Middle frontal gyrus (tissue), 1 donor: ENCODE measurements at regions not wholly inside any gene's neighbourhood (a gene's known extent, or its start where the extent isn't known, plus 50 kb on each side); places are given as distances from the start of the nearest gene placed in this dataset.

Experiments
- DNase-seq: peaks from one replicate; pipeline ENCODE4 v3.0.0-alpha.2; 2015; ENCODE audit warnings: low spot score; ENCODE audit errors: extremely low spot score

GRCh38 chr11:19661827-19662226 lies 50.8 kb upstream of the NAV2 start:
- no peak for DNase-seq

GRCh38 chr11:19660076-19660475 lies 52.6 kb upstream of the NAV2 start:
- DNase-seq = no peak

GRCh38 chr11:19659529-19659928 lies 53.1 kb upstream of the NAV2 start:
- DNase-seq = no peak

GRCh38 chr11:19658344-19658743 lies 54.3 kb upstream of the NAV2 start:
- no peak for DNase-seq

- DNase-seq = no peak
Observed at GRCh38 chr11:19656140-19656541, 56.5 kb upstream of the NAV2 start.

- DNase-seq = no peak
Observed at GRCh38 chr11:19652623-19653375, 59.8 kb upstream of the NAV2 start.

GRCh38 chr11:19651653-19652052 lies 61.0 kb upstream of the NAV2 start:
- no peak for DNase-seq

- DNase-seq = no peak
Observed at GRCh38 chr11:19651028-19651427, 61.6 kb upstream of the NAV2 start.

GRCh38 chr11:19650467-19650866 lies 62.2 kb upstream of the NAV2 start:
- DNase-seq = no peak

GRCh38 chr11:19649751-19650150 lies 62.9 kb upstream of the NAV2 start:
- DNase-seq = no peak

GRCh38 chr11:19648321-19648720 lies 64.3 kb upstream of the NAV2 start:
- DNase-seq = no peak

- DNase-seq = no peak
Observed at GRCh38 chr11:19647816-19648215, 64.8 kb upstream of the NAV2 start.

GRCh38 chr11:19646921-19647320 lies 65.7 kb upstream of the NAV2 start:
- no peak for DNase-seq

GRCh38 chr11:19646308-19646707 lies 66.3 kb upstream of the NAV2 start:
- DNase-seq = no peak

- DNase-seq = no peak
Observed at GRCh38 chr11:19644316-19644715, 68.3 kb upstream of the NAV2 start.

- no peak for DNase-seq
Observed at GRCh38 chr11:19642185-19643158, 70.2 kb upstream of the NAV2 start.

GRCh38 chr11:19639603-19640105 lies 73.0 kb upstream of the NAV2 start:
- DNase-seq = no peak

- no peak for DNase-seq
Observed at GRCh38 chr11:19635332-19635731, 77.3 kb upstream of the NAV2 start.

GRCh38 chr11:19633276-19633675 lies 79.4 kb upstream of the NAV2 start:
- no peak for DNase-seq

GRCh38 chr11:19632499-19632834 lies 80.2 kb upstream of the NAV2 start:
- no peak for DNase-seq

GRCh38 chr11:19631712-19632498 lies 80.7 kb upstream of the NAV2 start:
- no peak for DNase-seq

GRCh38 chr11:19628018-19628417 lies 84.6 kb upstream of the NAV2 start:
- DNase-seq = no peak
